ENCODE measurements at regions not wholly inside any gene's neighbourhood (a gene's known extent, or its start where the extent isn't known, plus 50 kb on each side); places are given as distances from the start of the nearest gene placed in this dataset.

- DNase-seq (ENCODE audit: low spot score) = no peak
Measured at GRCh38 chr14:83462759-83463158, 1929.1 kb upstream of the SEL1L start.

GRCh38 chr14:83463500-83464098, 1929.9 kb upstream of the SEL1L start:
- DNase-seq (ENCODE audit: low spot score) = peak; percentile 61

- no peak for DNase-seq (ENCODE audit: low spot score)
Measured at GRCh38 chr14:83467811-83468210, 1934.2 kb upstream of the SEL1L start.

GRCh38 chr14:83470466-83470865, 1936.8 kb upstream of the SEL1L start:
- DNase-seq (ENCODE audit: low spot score) = no peak

GRCh38 chr14:83470959-83471695, 1937.5 kb upstream of the SEL1L start:
- no peak for DNase-seq (ENCODE audit: low spot score)

GRCh38 chr14:83473416-83474235, 1940.0 kb upstream of the SEL1L start:
- DNase-seq (ENCODE audit: low spot score) = no peak

- DNase-seq (ENCODE audit: low spot score) = no peak
Measured at GRCh38 chr14:83478741-83479140, 1945.1 kb upstream of the SEL1L start.

- no peak for DNase-seq (ENCODE audit: low spot score)
Measured at GRCh38 chr14:83483063-83483462, 1949.4 kb upstream of the SEL1L start.

- DNase-seq (ENCODE audit: low spot score) = peak; percentile 11
Measured at GRCh38 chr14:83485591-83485990, 1951.9 kb upstream of the SEL1L start.

GRCh38 chr14:83491091-83491490, 1957.4 kb upstream of the SEL1L start:
- no peak for DNase-seq (ENCODE audit: low spot score)

GRCh38 chr14:83520837-83521236, 1987.2 kb upstream of the SEL1L start:
- no peak for DNase-seq (ENCODE audit: low spot score)

GRCh38 chr14:83529531-83529930, 1995.9 kb upstream of the SEL1L start:
- DNase-seq (ENCODE audit: low spot score) = no peak

GRCh38 chr14:83533734-83534133, 1996.2 kb upstream of the FLRT2 start:
- no peak for DNase-seq (ENCODE audit: low spot score)

- no peak for DNase-seq (ENCODE audit: low spot score)
Measured at GRCh38 chr14:83534995-83535394, 1994.9 kb upstream of the FLRT2 start.

GRCh38 chr14:83535444-83535843, 1994.5 kb upstream of the FLRT2 start:
- DNase-seq (ENCODE audit: low spot score) = no peak

GRCh38 chr14:83541147-83541546, 1988.8 kb upstream of the FLRT2 start:
- DNase-seq (ENCODE audit: low spot score) = no peak

GRCh38 chr14:83548061-83548839, 1981.7 kb upstream of the FLRT2 start:
- DNase-seq (ENCODE audit: low spot score) = no peak

GRCh38 chr14:83556065-83556464, 1973.9 kb upstream of the FLRT2 start:
- DNase-seq (ENCODE audit: low spot score) = no peak

- peak; percentile 32 for DNase-seq (ENCODE audit: low spot score)
Measured at GRCh38 chr14:83556746-83557453, 1973.0 kb upstream of the FLRT2 start.

GRCh38 chr14:83558946-83559345, 1971.0 kb upstream of the FLRT2 start:
- DNase-seq (ENCODE audit: low spot score) = no peak

- DNase-seq (ENCODE audit: low spot score) = no peak
Measured at GRCh38 chr14:83559721-83560120, 1970.2 kb upstream of the FLRT2 start.

GRCh38 chr14:83561261-83561660, 1968.7 kb upstream of the FLRT2 start:
- no peak for DNase-seq (ENCODE audit: low spot score)
